Activated naive CD4-positive, alpha-beta T cell treated with anti-CD3 and anti-CD28 coated beads, Interleukin-2, amount 50 U/mL, for 24 hours (primary cell): ENCODE measurements at regions not wholly inside any gene's neighbourhood (a gene's known extent, or its start where the extent isn't known, plus 50 kb on each side); places are given as distances from the start of the nearest gene placed in this dataset.

Experiments used
- H3K27ac Mint-ChIP-seq: one replicate; pipeline ENCODE4 v1.8.0; 2021; ENCODE audit warnings: mild to moderate bottlenecking, mixed read lengths
- H3K27me3 Mint-ChIP-seq: one replicate; pipeline ENCODE4 v1.8.0; 2021; ENCODE audit warnings: mixed read lengths
- H3K36me3 Mint-ChIP-seq: one replicate; pipeline ENCODE4 v1.8.0; 2021; ENCODE audit warnings: mixed read lengths
- H3K4me1 Mint-ChIP-seq: one replicate; pipeline ENCODE4 v1.8.0; 2021; ENCODE audit warnings: mixed read lengths
- H3K4me3 Mint-ChIP-seq: one replicate; pipeline ENCODE4 v1.8.0; 2021; ENCODE audit warnings: mild to moderate bottlenecking, mixed read lengths
- H3K9me3 Mint-ChIP-seq: one replicate; pipeline ENCODE4 v1.8.0; 2021; ENCODE audit warnings: mixed read lengths

DNA sequence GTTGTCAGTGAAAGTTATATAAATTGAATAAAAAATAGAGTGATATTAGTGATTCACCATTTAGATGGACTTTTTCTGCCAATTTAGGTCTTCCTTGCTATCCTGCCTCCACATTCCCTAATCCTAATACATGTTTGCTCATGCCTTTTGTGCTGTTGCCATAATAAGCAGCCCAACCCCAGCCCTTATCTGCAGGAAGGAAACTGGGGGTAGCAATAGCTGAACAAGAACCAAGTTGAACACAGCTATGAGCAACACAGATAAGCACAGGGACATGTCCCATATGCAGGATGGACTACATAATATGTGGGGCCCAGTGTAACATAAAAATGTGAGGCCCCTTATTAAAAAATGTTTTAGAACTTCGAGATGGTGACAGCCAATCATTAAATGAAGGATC is 91.2 kb upstream of the AHR start:
- Mint-ChIP-seq H3K4me3 (no peak overlapping the region), H3K9me3 (no peaks in the 10 kb centered on the region)

DNA sequence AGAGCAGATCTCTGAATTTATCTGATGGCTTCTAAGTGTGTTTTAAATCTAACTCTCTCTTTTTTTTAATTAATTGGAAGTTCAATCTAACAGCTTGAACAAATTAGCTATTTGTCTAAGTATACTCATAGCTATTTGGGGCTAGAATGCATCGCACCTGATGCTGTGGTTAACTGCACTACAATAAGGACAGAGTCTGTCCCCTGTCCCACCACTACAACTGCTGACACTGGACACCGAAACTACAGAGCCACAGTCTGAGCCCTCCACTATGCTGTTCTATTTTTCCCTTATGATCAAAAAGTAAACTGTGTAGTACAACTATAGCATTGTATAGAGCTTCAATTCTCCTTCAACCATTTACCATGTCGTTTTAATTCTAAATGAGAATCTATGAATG is 89.4 kb upstream of the AHR start:
- no peaks in the 10 kb centered on the region for H3K27me3 Mint-ChIP-seq
- no peaks in the 10 kb centered on the region for H3K9me3 Mint-ChIP-seq
- no peaks in the 10 kb centered on the region for H3K4me1 Mint-ChIP-seq
- no peak overlapping the region for H3K4me3 Mint-ChIP-seq
- H3K36me3 Mint-ChIP-seq, result no peaks in the 10 kb centered on the region
- H3K27ac Mint-ChIP-seq, result no peak overlapping the region

More for the DNA sequence above, 91.2 kb upstream of the AHR start:
- Mint-ChIP-seq H3K36me3 (no peaks in the 10 kb centered on the region), H3K27ac (no peak overlapping the region), H3K27me3 (no peaks in the 10 kb centered on the region), H3K4me1 (no peaks in the 10 kb centered on the region)

DNA sequence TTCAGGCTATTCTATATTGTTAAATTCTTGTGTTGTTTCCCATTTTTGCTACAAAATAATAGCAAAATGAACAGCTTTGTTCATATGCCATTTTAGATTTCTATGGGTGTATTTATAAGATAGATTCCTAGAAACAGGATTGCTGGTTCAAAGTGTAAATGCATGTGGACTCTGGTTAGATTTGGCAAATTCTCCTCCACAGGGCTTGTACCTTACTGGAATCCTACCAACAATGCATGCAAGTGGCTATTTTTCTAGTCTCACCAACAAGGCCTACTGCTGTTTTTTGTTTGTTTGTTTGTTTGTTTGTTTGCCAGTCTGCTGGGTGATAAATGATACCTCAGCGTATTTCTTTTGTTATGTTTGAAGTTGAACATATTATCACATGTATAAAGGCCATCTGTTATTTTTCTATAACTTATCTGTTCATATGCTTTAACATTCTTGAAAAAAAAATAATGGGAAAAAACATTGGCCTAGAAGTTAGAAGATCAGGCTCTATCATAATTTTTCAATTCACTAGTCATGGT is 87.1 kb upstream of the AHR start:
- peaks cover 2% of the 10 kb centered on the region for H3K36me3 Mint-ChIP-seq
- H3K27me3 Mint-ChIP-seq, result no peaks in the 10 kb centered on the region
- no peaks in the 10 kb centered on the region for H3K4me1 Mint-ChIP-seq
- no peak overlapping the region for H3K4me3 Mint-ChIP-seq
- no peak overlapping the region for H3K27ac Mint-ChIP-seq
- H3K9me3 Mint-ChIP-seq, result peaks cover 4% of the 10 kb centered on the region

DNA sequence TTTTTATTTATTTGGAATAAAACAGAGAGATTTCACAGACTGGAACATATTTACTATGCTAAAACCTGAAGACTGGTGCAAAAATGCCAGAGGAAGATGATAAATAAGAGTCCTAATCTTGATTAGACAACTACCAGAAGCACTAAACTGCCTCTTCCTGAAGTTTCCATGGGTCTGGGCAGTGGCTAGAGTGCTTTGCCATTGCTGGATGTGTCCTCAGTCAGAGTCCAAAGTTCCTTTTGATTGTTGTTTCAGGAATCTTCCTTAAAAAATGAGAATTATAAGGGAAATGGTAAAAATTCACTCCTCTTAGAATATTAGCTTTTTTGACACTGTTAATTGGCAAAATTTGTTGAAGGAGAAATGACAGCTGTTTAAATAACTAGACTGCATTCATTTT is 86.3 kb upstream of the AHR start:
- Mint-ChIP-seq H3K4me1 (no peaks in the 10 kb centered on the region), H3K4me3 (no peak overlapping the region), H3K27me3 (no peaks in the 10 kb centered on the region), H3K9me3 (peaks cover 4% of the 10 kb centered on the region), H3K36me3 (peaks cover 2% of the 10 kb centered on the region), H3K27ac (no peak overlapping the region)

DNA sequence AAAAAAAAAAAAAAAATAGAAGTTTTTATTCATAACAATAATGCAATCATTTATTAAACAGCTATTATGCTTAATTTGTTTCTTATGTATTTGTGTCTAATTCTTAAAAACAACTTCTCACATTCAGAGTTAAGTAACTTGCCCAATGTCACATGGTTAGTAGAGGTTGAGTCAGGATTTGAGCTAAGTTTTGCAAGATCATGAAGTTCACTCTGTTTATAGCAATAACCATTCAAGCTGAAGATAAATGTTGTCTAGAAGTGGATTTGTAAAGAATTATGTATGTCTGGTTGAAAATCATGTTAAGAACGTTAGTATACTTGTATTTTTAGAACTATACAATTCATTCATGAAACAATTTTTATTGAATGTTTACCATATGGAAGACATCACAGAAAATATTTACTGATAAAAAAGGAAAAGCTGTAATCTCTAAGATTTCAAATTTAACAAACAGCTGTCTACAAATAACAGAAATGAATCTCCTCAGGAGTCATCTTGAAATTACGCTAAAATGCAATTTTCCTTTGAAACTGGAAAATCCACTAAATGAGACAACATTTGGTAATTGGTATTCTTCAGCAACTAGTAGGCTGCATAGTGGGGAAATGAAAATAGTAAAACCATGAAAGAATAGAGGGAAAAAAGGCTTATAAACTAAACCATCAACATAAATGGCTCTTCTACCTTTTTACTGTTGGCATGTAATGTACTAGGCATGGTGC is 70.5 kb upstream of the AHR start:
- H3K4me1 Mint-ChIP-seq, result peaks cover 12% of the 10 kb centered on the region
- no peaks in the 10 kb centered on the region for H3K36me3 Mint-ChIP-seq
- H3K27me3 Mint-ChIP-seq, result no peaks in the 10 kb centered on the region
- H3K4me3 Mint-ChIP-seq, result no peak overlapping the region
- H3K27ac Mint-ChIP-seq, result no peak overlapping the region
- H3K9me3 Mint-ChIP-seq, result no peaks in the 10 kb centered on the region

DNA sequence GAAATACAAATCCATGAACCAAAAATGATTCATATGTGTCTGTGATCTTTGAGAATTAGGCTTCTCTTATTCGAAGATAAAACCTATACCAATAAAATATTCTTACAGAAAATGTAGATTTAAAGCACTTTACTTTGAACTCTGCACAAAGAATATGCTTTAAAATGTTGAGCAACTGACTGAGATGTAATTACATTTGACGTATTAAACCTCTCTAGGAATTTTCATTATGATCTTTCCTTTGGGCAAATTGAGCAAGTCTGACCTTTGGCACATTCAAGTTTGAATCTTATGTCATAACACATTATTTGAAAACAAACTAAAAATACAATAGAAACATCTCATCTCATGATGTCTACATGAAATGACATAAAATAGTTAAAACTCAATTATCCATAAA is 69.2 kb upstream of the AHR start:
- Mint-ChIP-seq H3K36me3 (no peaks in the 10 kb centered on the region), H3K4me1 (peaks cover 24% of the 10 kb centered on the region), H3K27me3 (no peaks in the 10 kb centered on the region), H3K4me3 (no peak overlapping the region), H3K9me3 (no peaks in the 10 kb centered on the region), H3K27ac (no peak overlapping the region)

DNA sequence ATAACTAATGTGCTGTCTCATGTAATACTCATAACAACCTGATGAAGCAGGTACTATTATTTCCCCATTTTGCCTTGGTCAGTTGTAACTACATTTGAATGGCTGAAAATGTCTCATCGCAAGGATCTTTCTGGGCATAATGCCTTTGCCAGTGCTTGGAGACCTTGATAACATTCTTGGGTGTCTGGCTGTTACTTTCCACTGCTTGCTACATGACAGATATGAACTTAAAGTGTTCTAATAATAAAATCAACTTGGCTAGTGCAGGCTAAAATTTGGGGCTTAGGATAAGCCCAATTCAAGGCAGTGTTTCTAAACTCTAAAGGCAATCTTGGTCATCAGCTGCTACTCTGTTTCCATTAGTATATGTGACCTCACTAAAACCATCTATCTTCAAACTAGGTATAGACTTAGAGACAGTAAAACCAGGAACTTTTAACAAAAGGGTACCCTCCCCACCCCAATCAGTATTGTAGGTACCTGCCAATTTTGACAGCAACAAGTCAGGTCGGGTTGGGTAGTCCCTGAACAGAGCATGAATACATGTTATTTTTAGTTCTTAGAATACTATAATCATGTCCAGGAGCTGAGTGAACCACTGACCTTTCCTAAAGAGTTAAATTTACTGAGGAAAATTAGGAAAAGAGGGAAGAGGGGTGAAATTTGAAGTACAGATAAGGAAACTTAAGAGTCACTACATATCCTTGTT is 68.2 kb upstream of the AHR start:
- H3K4me3 Mint-ChIP-seq, result no peak overlapping the region
- no peaks in the 10 kb centered on the region for H3K9me3 Mint-ChIP-seq
- no peak overlapping the region for H3K27ac Mint-ChIP-seq
- no peaks in the 10 kb centered on the region for H3K36me3 Mint-ChIP-seq
- H3K4me1 Mint-ChIP-seq, result peaks cover 32% of the 10 kb centered on the region
- no peaks in the 10 kb centered on the region for H3K27me3 Mint-ChIP-seq

DNA sequence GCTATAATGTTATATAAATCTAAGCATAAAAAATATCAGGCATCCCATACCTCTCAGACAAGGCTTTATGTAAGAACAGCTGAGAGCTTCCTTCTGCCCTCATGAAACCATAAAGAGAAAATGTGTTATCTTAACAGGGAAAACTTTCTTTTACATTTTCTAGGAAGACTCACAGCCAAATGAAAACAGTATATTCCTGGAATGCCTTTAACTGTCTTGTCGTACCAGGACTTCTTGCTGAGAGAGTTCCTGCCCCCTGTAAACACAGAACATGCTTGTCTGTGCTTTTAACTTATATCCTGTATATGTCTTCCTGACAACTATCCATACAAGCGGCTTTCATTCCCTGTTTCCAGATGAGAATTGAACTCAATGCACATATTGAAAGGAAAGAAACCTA is 64.8 kb upstream of the AHR start:
- peaks cover 18% of the 10 kb centered on the region for H3K9me3 Mint-ChIP-seq
- peaks cover 8% of the 10 kb centered on the region for H3K36me3 Mint-ChIP-seq
- peak overlapping the region; percentile 91 for H3K4me3 Mint-ChIP-seq
- H3K27ac Mint-ChIP-seq, result peak overlapping the region; percentile 100
- no peaks in the 10 kb centered on the region for H3K27me3 Mint-ChIP-seq
- H3K4me1 Mint-ChIP-seq, result peaks cover 58% of the 10 kb centered on the region

DNA sequence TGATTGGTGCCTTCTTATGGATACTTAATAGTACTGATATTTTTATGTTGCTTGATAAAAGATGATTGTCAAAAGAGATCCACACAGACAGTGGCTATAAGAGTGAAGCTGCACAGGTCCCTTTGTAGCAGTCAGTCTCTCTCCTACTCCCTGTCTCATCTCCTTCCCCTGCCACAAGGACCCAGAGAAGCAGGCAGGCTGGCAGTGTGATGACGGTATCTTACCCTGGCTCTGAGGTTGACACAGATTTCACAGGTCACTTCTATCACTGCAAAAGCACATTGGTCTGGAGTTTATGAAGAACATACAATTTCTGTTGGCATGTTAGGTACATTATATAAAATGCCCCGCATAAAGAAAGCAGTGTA is 64.4 kb upstream of the AHR start:
- H3K4me3 Mint-ChIP-seq, result peak overlapping the region; percentile 91
- peaks cover 18% of the 10 kb centered on the region for H3K9me3 Mint-ChIP-seq
- H3K4me1 Mint-ChIP-seq, result peaks cover 58% of the 10 kb centered on the region
- no peaks in the 10 kb centered on the region for H3K27me3 Mint-ChIP-seq
- peak overlapping the region; percentile 100 for H3K27ac Mint-ChIP-seq
- peaks cover 8% of the 10 kb centered on the region for H3K36me3 Mint-ChIP-seq

DNA sequence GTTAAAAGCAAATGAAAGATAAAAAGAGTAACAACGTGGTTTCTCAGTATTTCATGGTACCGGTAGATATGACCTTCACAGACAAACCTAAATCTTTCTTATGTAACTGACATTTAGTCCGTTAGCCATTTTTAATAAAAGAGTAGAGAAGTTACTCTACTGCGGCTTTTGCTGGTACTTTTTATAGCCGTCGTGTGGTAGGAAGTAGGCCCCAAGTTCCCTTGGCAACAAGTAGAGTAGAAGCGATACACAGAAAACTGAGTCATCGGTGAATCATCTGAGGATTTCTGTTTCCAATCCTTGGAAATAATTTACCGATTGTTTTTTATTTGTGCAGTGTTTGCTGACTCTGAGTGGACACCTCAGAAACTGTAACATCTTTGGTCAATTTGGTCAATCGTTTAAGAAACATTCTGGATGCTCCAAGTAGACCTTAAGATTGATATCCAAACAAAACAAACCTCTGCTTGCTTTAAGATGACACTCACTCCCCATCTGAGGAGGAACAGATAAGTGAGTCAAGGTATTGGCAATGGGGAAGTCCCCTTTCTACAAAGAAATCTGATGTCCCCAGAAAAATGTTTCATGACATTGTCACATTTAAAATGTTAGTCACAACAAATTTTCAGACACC is 63.9 kb upstream of the AHR start:
- Mint-ChIP-seq H3K4me1 (peaks cover 58% of the 10 kb centered on the region), H3K27me3 (no peaks in the 10 kb centered on the region), H3K4me3 (peak overlapping the region; percentile 91), H3K9me3 (peaks cover 18% of the 10 kb centered on the region), H3K36me3 (peaks cover 8% of the 10 kb centered on the region), H3K27ac (peak overlapping the region; percentile 100)

DNA sequence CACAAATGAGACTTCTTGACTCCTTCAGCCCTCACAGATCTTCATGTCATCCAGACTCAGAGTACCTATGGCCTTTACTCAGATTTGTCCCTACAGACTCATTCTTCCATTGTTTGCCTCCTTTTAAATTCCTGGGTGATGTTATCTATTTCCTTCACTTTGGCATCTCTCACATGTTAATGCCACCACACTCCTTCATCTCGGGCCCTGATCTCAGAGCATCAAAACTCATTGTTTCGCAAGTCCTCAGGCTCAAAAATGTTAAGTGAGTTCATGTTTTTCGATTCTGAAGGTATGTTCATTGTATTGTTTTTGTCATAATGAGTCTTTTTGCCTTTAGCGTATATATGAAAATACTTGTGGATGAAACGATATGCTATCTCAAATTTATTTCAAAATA is 62.3 kb upstream of the AHR start:
- Mint-ChIP-seq H3K36me3 (peaks cover 8% of the 10 kb centered on the region), H3K9me3 (peaks cover 18% of the 10 kb centered on the region), H3K27ac (peak overlapping the region; percentile 99), H3K27me3 (no peaks in the 10 kb centered on the region), H3K4me3 (peak overlapping the region; percentile 64), H3K4me1 (peaks cover 58% of the 10 kb centered on the region)

DNA sequence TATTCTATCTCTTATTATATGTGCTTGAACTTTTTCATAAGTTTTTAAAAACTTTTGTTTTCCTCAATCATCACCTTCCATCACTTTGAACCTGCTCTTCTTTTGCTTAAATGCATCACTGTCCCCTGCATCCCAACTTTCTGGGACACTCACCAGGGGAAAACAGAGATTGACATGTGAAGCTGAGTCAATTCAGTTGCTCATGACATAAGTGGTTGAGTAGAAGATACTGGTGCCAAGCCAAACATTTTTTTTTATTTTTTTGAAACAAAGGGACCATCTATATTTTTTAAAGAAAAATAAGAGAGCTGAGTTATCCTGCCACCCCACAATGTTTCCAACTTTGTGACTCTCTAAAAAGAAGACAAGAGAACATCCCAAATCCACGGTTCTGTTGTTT is 61.8 kb upstream of the AHR start:
- H3K36me3 Mint-ChIP-seq, result peaks cover 8% of the 10 kb centered on the region
- peak overlapping the region; percentile 99 for H3K27ac Mint-ChIP-seq
- H3K9me3 Mint-ChIP-seq, result peaks cover 18% of the 10 kb centered on the region
- H3K4me3 Mint-ChIP-seq, result no peak overlapping the region
- H3K27me3 Mint-ChIP-seq, result no peaks in the 10 kb centered on the region
- H3K4me1 Mint-ChIP-seq, result peaks cover 58% of the 10 kb centered on the region

DNA sequence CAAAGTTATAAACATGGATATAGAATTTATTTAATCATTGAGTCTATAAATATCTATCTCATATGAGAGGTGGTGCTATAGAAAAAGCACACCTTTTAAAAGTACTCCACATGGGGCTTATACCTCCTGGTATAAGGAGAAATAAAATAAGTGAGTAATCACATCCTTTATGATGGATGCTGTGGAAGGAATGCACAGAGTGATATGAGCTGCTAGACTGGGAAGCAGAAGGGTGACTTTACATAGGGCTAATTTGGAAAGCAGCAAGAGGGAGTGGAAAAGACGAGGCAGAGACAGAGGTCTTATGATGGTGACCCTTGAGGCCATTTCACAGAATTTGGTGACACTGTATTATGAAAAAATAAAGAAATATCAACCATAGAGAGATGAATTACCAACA is 59.4 kb upstream of the AHR start:
- Mint-ChIP-seq H3K27ac (no peak overlapping the region), H3K4me3 (no peak overlapping the region), H3K36me3 (peaks cover 8% of the 10 kb centered on the region), H3K4me1 (peaks cover 36% of the 10 kb centered on the region), H3K27me3 (no peaks in the 10 kb centered on the region), H3K9me3 (peaks cover 18% of the 10 kb centered on the region)

DNA sequence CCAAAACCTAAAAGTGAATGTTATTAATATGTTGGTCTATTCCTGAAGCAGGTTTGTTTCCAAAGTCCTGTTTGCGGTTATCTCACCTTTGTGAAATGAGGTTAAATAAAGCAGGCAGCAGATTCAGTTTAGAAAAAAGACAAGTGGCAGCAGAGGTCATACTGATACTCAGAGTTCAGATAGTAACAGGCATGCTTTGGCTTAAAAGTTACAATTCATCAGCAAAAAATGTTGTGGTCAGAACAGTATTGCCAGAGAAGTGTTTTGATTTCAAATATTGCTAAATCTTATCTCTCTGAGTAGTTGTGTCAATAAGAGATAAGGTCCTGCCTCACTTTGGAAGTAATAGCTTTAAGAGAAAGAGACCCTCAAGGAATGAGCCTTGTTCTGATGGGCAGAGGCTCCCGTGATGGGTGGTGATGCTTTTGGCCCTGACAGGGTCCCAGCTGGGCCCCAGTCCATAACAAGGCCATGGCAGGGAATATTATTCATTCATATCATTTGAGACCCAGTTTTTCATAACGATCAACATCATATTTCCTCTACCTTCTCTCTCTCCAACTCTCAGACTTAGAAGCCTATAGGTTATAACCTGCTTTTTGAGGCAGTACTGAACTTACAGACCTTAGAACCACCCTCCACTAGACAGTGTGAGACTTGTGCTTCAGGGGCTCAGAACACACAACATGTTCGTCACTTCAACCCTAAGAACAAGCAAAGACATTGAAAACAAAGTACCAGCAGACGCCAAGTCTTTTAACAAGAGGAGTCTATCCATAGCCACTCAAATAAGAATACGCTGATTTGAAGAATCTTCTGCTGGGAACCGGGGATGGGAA is 58.5 kb upstream of the AHR start:
- H3K27me3 Mint-ChIP-seq, result no peaks in the 10 kb centered on the region
- H3K4me3 Mint-ChIP-seq, result no peak overlapping the region
- peaks cover 30% of the 10 kb centered on the region for H3K4me1 Mint-ChIP-seq
- no peak overlapping the region for H3K27ac Mint-ChIP-seq
- peaks cover 8% of the 10 kb centered on the region for H3K36me3 Mint-ChIP-seq
- H3K9me3 Mint-ChIP-seq, result peaks cover 18% of the 10 kb centered on the region

DNA sequence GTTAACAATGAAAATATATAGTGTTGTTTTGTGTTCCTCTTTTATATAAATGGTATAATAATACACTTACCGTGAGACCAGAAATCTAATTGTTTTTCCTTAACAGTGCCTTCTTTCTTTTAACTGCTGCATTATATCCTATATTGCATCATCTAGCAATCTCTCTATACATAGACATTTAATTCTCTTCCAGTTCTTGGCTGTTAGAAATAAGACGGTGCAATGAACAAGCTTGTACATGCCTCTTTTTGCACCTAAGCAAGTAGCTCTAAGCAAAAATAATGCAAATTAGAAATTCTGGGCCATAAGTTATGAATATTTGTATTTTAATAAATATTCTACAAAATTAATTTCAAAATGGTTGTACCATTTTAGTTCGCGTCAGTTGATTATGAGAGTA is 55.9 kb upstream of the AHR start:
- Mint-ChIP-seq H3K4me3 (no peak overlapping the region), H3K27me3 (no peaks in the 10 kb centered on the region), H3K27ac (no peak overlapping the region), H3K4me1 (peaks cover 5% of the 10 kb centered on the region), H3K36me3 (no peaks in the 10 kb centered on the region), H3K9me3 (peaks cover 4% of the 10 kb centered on the region)
